Thyroid gland (tissue), 4 donors: ENCODE measurements at regions not wholly inside any gene's neighbourhood (a gene's known extent, or its start where the extent isn't known, plus 50 kb on each side); places are given as distances from the start of the nearest gene placed in this dataset.

Experiments
- DNase-seq, 2 donors: peaks; one replicate each; pipeline ENCODE4 v3.0.0-alpha.2; 2019
- H3K27ac ChIP-seq, 3 donors: fragments of 200-600 bp; sonication (generic); 1 replicate in 2 of 3; 2 replicates in 1 of 3; pipeline ENCODE4 v1.5.1; 2016 to 2019; ENCODE audit warnings: mild to moderate bottlenecking in 1 of 3, moderate library complexity in 1 of 3
- H3K27me3 ChIP-seq: fragments of 200-600 bp; sonication (generic); one replicate; pipeline ENCODE4 v1.5.1; 2019
- H3K36me3 ChIP-seq, 2 donors: fragments of 200-600 bp; sonication (generic); one replicate each; pipeline ENCODE4 v1.5.1; 2016 to 2019
- H3K4me1 ChIP-seq, 2 donors: fragments of 200-600 bp; sonication (generic); one replicate each; pipeline ENCODE4 v1.5.1; 2017 to 2019
- H3K4me3 ChIP-seq, 3 donors: fragments of 200-600 bp; sonication (generic); replicated peaks in 1 of 3; 1 replicate in 2 of 3; 2 replicates in 1 of 3; pipeline ENCODE4 v1.5.1; 2016; ENCODE audit warnings: mild to moderate bottlenecking in 1 of 3
- H3K9me3 ChIP-seq: fragments of 200-600 bp; sonication (generic); one replicate; pipeline ENCODE4 v1.5.1; 2017
- POLR2A ChIP-seq, 2 donors: fragments of 450-650 bp; IDR thresholded peaks; one replicate each; pipeline ENCODE4 v1.6.1; 2017; ENCODE audit warnings: antibody characterized with exemption in 2 of 2, mild to moderate bottlenecking in 2 of 2, moderate library complexity in 1 of 2
- WGBS, 2 donors: methylation state at CpG; one replicate each; pipeline ENCODE4 v1.1.5; 2017; 5-methylcytosine and 5-hydroxymethylcytosine counted together
- intact Hi-C: fragments of 100-400 bp; cut with DNase I; formaldehyde crosslinking; loops from one replicate; pipeline ENCODE4 v1.15.1; 2023
- TF ChIP-seq, protein P1 (sequence below), 6 experiments: fragments of 200-600 bp in 3 of 6; fragments of 450-650 bp in 3 of 6; sonication (generic) in 3 of 6; IDR thresholded peaks; one replicate each; pipeline ENCODE4 v1.5.1; 2016 to 2019; ENCODE audit warnings: antibody characterized with exemption in 6 of 6, mild to moderate bottlenecking in 2 of 6, inconsistent platforms in 1 of 6, moderate library complexity in 1 of 6

DNA sequence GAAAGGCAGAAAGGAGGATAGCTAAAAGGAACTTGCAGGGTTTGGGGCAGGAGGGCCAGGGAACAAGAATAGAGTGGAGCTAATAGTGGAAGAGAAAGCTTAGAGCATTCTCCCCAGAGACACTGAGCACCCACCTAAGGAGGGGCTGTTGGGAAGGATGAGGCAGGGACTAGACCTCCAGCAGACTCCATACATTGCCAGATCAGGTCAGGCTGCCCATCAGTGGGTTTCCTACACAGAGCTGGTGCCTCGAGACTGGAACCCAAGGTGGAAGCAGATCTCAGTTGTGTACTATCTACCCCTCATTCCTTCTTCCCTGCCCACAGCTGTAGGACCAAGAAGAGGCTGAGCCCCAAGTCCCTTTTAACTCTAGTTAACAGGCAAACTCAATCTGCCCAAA lies 148.5 kb downstream of the ZFP36L2 start:
- Histone ChIP-seq H3K4me3 (no peak overlapping the region), H3K36me3 (no peaks in the 10 kb centered on the region), H3K9me3 (no peaks in the 10 kb centered on the region), H3K27me3 (no peaks in the 10 kb centered on the region), H3K27ac (peak overlapping the region in 1 of 3 donors; percentile 6), H3K4me1 (peaks cover 57 to 69% of the 10 kb centered on the region in 2 donors)
- TF ChIP-seq, protein P1, sequence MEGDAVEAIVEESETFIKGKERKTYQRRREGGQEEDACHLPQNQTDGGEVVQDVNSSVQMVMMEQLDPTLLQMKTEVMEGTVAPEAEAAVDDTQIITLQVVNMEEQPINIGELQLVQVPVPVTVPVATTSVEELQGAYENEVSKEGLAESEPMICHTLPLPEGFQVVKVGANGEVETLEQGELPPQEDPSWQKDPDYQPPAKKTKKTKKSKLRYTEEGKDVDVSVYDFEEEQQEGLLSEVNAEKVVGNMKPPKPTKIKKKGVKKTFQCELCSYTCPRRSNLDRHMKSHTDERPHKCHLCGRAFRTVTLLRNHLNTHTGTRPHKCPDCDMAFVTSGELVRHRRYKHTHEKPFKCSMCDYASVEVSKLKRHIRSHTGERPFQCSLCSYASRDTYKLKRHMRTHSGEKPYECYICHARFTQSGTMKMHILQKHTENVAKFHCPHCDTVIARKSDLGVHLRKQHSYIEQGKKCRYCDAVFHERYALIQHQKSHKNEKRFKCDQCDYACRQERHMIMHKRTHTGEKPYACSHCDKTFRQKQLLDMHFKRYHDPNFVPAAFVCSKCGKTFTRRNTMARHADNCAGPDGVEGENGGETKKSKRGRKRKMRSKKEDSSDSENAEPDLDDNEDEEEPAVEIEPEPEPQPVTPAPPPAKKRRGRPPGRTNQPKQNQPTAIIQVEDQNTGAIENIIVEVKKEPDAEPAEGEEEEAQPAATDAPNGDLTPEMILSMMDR (IDR thresholded peaks at IDR 0.05), result no peak
- no peak for TF ChIP-seq POLR2A (IDR thresholded peaks at IDR 0.05)
- WGBS, 2 donors, result 77 to 100% methylated on average over 1 of the region's 1 CpG
- no peak for DNase-seq
- intact Hi-C loops, result no loop called here

DNA sequence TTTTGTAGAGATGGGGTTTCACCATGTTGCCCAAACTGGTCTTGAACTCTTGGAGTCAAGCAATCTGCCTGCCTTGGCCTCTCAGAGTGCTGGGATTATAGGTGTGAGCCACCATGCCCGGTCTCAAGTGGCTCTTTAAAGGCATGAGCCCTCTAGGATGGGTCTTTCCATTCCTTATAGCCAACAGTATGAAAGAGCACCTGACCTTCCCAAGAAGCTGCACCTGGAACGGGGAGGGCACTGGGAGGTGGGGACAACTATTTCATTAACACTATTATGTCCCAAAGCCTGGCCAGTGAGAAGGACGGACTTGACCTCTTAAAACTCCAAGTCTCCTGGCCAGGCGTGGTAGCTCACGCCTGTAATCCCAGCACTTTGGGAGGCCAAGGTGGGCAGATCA lies 149.7 kb downstream of the ZFP36L2 start:
- WGBS, 2 donors, result 96% methylated on average over 5 of the region's 5 CpGs
- intact Hi-C loops, result no loop called here
- DNase-seq, result no peak
- Histone ChIP-seq H3K36me3 (no peaks in the 10 kb centered on the region), H3K27me3 (no peaks in the 10 kb centered on the region), H3K4me1 (peaks cover 45 to 63% of the 10 kb centered on the region in 2 donors), H3K27ac (peak overlapping the region in 1 of 3 donors; percentile 83), H3K9me3 (no peaks in the 10 kb centered on the region), H3K4me3 (no peak overlapping the region)
- TF ChIP-seq POLR2A (IDR thresholded peaks at IDR 0.05), result no peak
- TF ChIP-seq, protein P1 (IDR thresholded peaks at IDR 0.05), result no peak

DNA sequence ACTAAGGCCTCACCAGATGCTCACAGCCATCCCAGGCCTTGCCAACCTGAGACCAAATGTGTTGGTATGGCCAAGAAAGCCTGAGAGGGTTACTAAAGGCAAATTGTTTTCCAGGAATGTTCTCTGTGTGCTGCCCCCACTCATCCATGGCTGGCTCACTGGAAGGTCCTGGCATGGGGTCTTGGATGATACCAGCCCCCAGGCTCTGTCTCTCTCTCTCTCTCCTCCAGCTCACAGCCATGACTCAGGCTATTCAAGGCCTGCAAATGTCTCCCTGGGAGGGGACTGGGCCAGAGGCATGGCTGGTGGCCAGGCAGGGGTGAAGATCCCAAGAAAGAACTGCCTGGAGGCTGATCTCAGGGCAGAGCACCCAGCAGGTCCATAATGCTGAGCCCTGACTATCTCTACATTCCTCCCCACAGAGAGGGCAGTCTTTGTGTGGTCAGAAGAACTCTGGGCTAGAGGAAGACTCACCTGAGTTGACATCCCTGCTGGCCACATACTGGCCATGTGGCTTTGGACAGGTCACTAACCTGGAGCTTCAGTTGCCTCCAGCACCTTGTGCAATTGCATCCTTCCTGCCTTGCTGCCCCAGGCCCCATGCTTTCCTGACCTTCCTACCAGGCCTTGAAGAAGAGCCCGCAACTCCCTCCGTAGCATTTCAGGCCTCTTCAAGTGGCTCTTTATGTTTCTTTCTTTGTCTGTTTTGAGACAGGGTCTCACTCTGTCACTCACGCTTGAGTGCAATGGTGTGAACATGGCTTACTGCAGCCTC lies 150.4 kb downstream of the ZFP36L2 start:
- TF ChIP-seq, protein P1 (IDR thresholded peaks at IDR 0.05), result no peak
- TF ChIP-seq POLR2A (IDR thresholded peaks at IDR 0.05), result no peak
- no peaks in the 10 kb centered on the region for H3K27me3 ChIP-seq
- WGBS, 2 donors, result 96 to 98% methylated on average over 3 of the region's 3 CpGs
- H3K9me3 ChIP-seq, result no peaks in the 10 kb centered on the region
- no peaks in the 10 kb centered on the region for H3K36me3 ChIP-seq
- peaks cover 38 to 63% of the 10 kb centered on the region in 2 donors for H3K4me1 ChIP-seq
- no peak for DNase-seq
- H3K27ac ChIP-seq, result peak overlapping the region; percentile 59 to 83 (median 76)
- no peak overlapping the region for H3K4me3 ChIP-seq
- intact Hi-C loops, result no loop called here

DNA sequence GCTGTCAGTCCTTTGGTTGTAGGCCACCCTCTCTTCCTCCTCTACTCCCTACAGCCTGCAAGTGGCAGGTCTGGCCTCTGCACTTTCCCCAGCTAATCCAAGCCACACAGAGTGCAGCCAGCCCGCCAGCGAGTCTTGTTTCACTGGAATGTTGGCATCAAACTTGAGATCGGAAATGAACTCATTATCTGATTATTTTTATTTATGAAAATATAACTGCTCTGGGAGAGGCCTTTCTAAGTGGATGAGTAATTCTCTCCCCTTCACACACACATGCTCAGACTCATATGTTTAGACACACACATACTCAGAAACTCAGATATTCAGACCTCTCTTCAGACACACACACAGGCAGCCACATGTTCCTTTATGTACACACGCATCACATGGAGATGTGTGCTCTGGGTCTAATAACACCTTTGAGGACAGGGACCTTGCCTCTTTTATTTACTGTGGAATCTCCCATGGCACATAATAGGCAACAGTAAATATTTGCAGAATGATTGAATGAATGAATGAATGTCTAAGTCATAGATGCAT lies 151.3 kb downstream of the ZFP36L2 start:
- DNase-seq, result peak; percentile 60 to 77
- H3K9me3 ChIP-seq, result no peaks in the 10 kb centered on the region
- peaks cover 33 to 65% of the 10 kb centered on the region in 2 donors for H3K4me1 ChIP-seq
- peak overlapping the region; percentile 59 to 83 (median 79) for H3K27ac ChIP-seq
- TF ChIP-seq, protein P1 (IDR thresholded peaks at IDR 0.05), result no peak
- TF ChIP-seq POLR2A (IDR thresholded peaks at IDR 0.05), result no peak
- H3K36me3 ChIP-seq, result no peaks in the 10 kb centered on the region
- no peaks in the 10 kb centered on the region for H3K27me3 ChIP-seq
- H3K4me3 ChIP-seq, result no peak overlapping the region
- intact Hi-C loops, result no loop called here
- WGBS, 2 donors, result 16 to 55% methylated on average over 4 of the region's 4 CpGs

DNA sequence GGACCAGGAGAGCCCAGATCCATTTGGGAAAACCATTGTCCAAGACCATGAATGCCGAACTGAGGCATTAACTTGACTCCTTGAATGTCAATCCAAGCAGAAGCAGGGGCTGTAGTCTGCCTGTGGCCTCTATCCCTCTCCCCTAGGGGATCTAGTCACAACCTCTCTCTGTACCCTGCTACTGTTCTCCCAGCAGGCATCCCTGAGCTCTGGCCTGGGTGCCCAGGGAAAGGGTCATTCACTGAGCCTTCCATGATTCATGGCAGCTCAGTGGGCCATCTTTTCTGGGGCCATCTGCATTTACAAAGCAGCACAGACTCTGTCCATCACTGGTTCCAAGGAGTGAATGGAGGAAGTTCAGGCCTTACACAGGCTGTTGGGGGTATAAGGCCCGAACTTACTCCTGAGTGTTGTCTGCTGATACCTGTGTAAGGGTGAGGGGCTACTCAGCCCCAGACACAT lies 151.8 kb downstream of the ZFP36L2 start:
- no peaks in the 10 kb centered on the region for H3K27me3 ChIP-seq
- TF ChIP-seq POLR2A (IDR thresholded peaks at IDR 0.05), result no peak
- TF ChIP-seq, protein P1 (IDR thresholded peaks at IDR 0.05), result no peak
- H3K4me3 ChIP-seq, result no peak overlapping the region
- DNase-seq, result no peak
- H3K36me3 ChIP-seq, result no peaks in the 10 kb centered on the region
- WGBS, 2 donors, result 64 to 71% methylated on average over 2 of the region's 2 CpGs
- H3K27ac ChIP-seq, result peak overlapping the region; percentile 28 to 83 (median 79)
- intact Hi-C loops, result no loop called here
- H3K9me3 ChIP-seq, result no peaks in the 10 kb centered on the region
- H3K4me1 ChIP-seq, result peaks cover 38 to 70% of the 10 kb centered on the region in 2 donors
